A673 (cell line): ENCODE measurements at regions not wholly inside any gene's neighbourhood (a gene's known extent, or its start where the extent isn't known, plus 50 kb on each side); places are given as distances from the start of the nearest gene placed in this dataset.

ENCODE experiments used
- EZH2 ChIP-seq: fragments of 200-600 bp; sonication (generic); IDR thresholded peaks from 2 replicates; pipeline ENCODE4 v1.6.1; 2017; ENCODE audit warnings: borderline replicate concordance, low read depth, mild to moderate bottlenecking, mixed read lengths, antibody characterized with exemption, low read length; ENCODE audit not compliant: poor library complexity, severe bottlenecking
- TF ChIP-seq, protein P1 (sequence below): fragments of 300-800, 200-600 bp; sonication (generic); conservative IDR thresholded peaks from 2 replicates; pipeline ENCODE4 v1.5.1; 2017; ENCODE audit warnings: low read depth, mild to moderate bottlenecking, antibody characterized with exemption, low read length, moderate library complexity, mixed read lengths

GRCh38 chr13:38418286-38418685, 68.6 kb downstream of the UFM1 start:
- TF ChIP-seq, protein P1, sequence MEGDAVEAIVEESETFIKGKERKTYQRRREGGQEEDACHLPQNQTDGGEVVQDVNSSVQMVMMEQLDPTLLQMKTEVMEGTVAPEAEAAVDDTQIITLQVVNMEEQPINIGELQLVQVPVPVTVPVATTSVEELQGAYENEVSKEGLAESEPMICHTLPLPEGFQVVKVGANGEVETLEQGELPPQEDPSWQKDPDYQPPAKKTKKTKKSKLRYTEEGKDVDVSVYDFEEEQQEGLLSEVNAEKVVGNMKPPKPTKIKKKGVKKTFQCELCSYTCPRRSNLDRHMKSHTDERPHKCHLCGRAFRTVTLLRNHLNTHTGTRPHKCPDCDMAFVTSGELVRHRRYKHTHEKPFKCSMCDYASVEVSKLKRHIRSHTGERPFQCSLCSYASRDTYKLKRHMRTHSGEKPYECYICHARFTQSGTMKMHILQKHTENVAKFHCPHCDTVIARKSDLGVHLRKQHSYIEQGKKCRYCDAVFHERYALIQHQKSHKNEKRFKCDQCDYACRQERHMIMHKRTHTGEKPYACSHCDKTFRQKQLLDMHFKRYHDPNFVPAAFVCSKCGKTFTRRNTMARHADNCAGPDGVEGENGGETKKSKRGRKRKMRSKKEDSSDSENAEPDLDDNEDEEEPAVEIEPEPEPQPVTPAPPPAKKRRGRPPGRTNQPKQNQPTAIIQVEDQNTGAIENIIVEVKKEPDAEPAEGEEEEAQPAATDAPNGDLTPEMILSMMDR, result no peak
- TF ChIP-seq EZH2, result no peak
